CD14-positive monocyte (primary cell): ENCODE measurements at regions not wholly inside any gene's neighbourhood (a gene's known extent, or its start where the extent isn't known, plus 50 kb on each side); places are given as distances from the start of the nearest gene placed in this dataset.

Experiments
- DNase-seq, 3 donors: peaks; one replicate each; pipeline ENCODE4 v3.0.0-alpha.2; 2011 to 2022
- H2AFZ ChIP-seq: 2 replicates; pipeline ENCODE4 v1.6.0; 2012; ENCODE audit warnings: mild to moderate bottlenecking, low read depth, low read length, inconsistent platforms; ENCODE audit not compliant: insufficient read depth, poor library complexity, severe bottlenecking
- H3K27ac ChIP-seq, 2 donors: 1 replicate in 1 of 2; 2 replicates in 1 of 2; pipeline ENCODE4 v1.5.1; 2012 to 2013; ENCODE audit warnings: low read length in 2 of 2, control low read depth in 1 of 2, inconsistent platforms in 1 of 2, low read depth in 1 of 2, mild to moderate bottlenecking in 1 of 2
- H3K27me3 ChIP-seq, 2 donors: one replicate each; pipeline versions ENCODE4 v1.6.0 to v1.6.1; 2011 to 2013; ENCODE audit warnings: low read length in 2 of 2; ENCODE audit not compliant: control insufficient read depth in 2 of 2, insufficient read depth in 2 of 2
- H3K36me3 ChIP-seq, 2 donors: replicated peaks in 1 of 2; 1 replicate in 1 of 2; 2 replicates in 1 of 2; pipeline versions ENCODE4 v1.5.1 to v1.6.1; 2012 to 2013; ENCODE audit warnings: low read length in 2 of 2, control low read depth in 1 of 2, inconsistent platforms in 1 of 2, mild to moderate bottlenecking in 1 of 2; ENCODE audit not compliant: insufficient read depth in 2 of 2, control insufficient read depth in 1 of 2
- H3K4me1 ChIP-seq, 2 donors: 1 replicate in 1 of 2; 2 replicates in 1 of 2; pipeline versions ENCODE4 v1.5.1 to v1.6.1; 2012 to 2013; ENCODE audit warnings: low read length in 2 of 2, control low read depth in 1 of 2, inconsistent platforms in 1 of 2, mild to moderate bottlenecking in 1 of 2, moderate library complexity in 1 of 2; ENCODE audit not compliant: insufficient read depth in 2 of 2, control insufficient read depth in 1 of 2
- H3K4me2 ChIP-seq: replicated peaks from 2 replicates; pipeline ENCODE3; 2012; ENCODE audit warnings: low read length, moderate library complexity, mild to moderate bottlenecking; ENCODE audit not compliant: poor library complexity, severe bottlenecking; ENCODE audit errors: extremely low read depth
- H3K4me3 ChIP-seq, 3 experiments: fragments of 200-600 bp in 1 of 3; sonication (generic) in 1 of 3; replicated peaks in 1 of 3; 1 replicate in 2 of 3; 2 replicates in 1 of 3; pipeline ENCODE4 v1.5.1; 2011 to 2013; ENCODE audit warnings: low read length in 3 of 3, mild to moderate bottlenecking in 3 of 3, control low read depth in 2 of 3, low read depth in 2 of 3, inconsistent platforms in 1 of 3, moderate library complexity in 1 of 3
- H3K79me2 ChIP-seq: 2 replicates; pipeline ENCODE4 v1.6.0; 2012; ENCODE audit warnings: mild to moderate bottlenecking, control low read depth, inconsistent platforms, low read length, moderate library complexity; ENCODE audit not compliant: insufficient read depth
- H3K9ac ChIP-seq: 2 replicates; pipeline ENCODE4 v1.6.0; 2017; ENCODE audit warnings: low read length, mild to moderate bottlenecking; ENCODE audit not compliant: insufficient read depth, poor library complexity, severe bottlenecking
- H3K9me3 ChIP-seq, 2 donors: replicated peaks in 1 of 2; 1 replicate in 1 of 2; 2 replicates in 1 of 2; pipeline versions ENCODE4 v1.5.1 to v1.6.1; 2012 to 2013; ENCODE audit warnings: low read length in 2 of 2, control low read depth in 1 of 2; ENCODE audit not compliant: control insufficient read depth in 1 of 2, insufficient read depth in 1 of 2
- H4K20me1 ChIP-seq: 2 replicates; pipeline ENCODE4 v1.6.0; 2012; ENCODE audit warnings: mild to moderate bottlenecking, low read length, control low read depth, moderate library complexity; ENCODE audit not compliant: insufficient read depth
- H3K27ac Mint-ChIP-seq, 7 donors: one replicate each; pipeline ENCODE4 v1.8.0; 2020; ENCODE audit warnings: mild to moderate bottlenecking in 7 of 7, mixed read lengths in 7 of 7, moderate library complexity in 6 of 7, inconsistent platforms in 2 of 7
- H3K27me3 Mint-ChIP-seq, 3 donors: one replicate each; pipeline ENCODE4 v1.8.0; 2021 to 2022; ENCODE audit warnings: low read depth in 3 of 3, mild to moderate bottlenecking in 3 of 3, mixed read lengths in 3 of 3, moderate library complexity in 3 of 3, inconsistent platforms in 1 of 3
- H3K36me3 Mint-ChIP-seq, 2 donors: one replicate each; pipeline ENCODE4 v1.8.0; 2020; ENCODE audit warnings: mixed read lengths in 2 of 2, inconsistent platforms in 1 of 2, mild to moderate bottlenecking in 1 of 2
- H3K4me1 Mint-ChIP-seq: one replicate; pipeline ENCODE4 v1.8.0; 2020; ENCODE audit warnings: mild to moderate bottlenecking, mixed read lengths
- H3K4me3 Mint-ChIP-seq, 2 donors: one replicate each; pipeline ENCODE4 v1.8.0; 2020; ENCODE audit warnings: mild to moderate bottlenecking in 2 of 2, mixed read lengths in 2 of 2, moderate library complexity in 1 of 2
- H3K9me3 Mint-ChIP-seq, 7 donors: one replicate each; pipeline ENCODE4 v1.8.0; 2020 to 2022; ENCODE audit warnings: mixed read lengths in 7 of 7, mild to moderate bottlenecking in 6 of 7, moderate library complexity in 6 of 7, inconsistent platforms in 2 of 7
- CTCF ChIP-seq: fragments of 200-600 bp; IDR thresholded peaks from one replicate; pipeline ENCODE4 v1.8.0; 2022; ENCODE audit warnings: antibody characterized with exemption, mild to moderate bottlenecking
- WGBS: methylation state at CpG from one replicate; pipeline ENCODE4 v1.1.5; 2013; ENCODE audit warnings: missing lambda C conversion rate; ENCODE audit not compliant: insufficient coverage; 5-methylcytosine and 5-hydroxymethylcytosine counted together
- intact Hi-C, 2 donors: fragments of 100-400 bp; cut with micrococcal nuclease; formaldehyde crosslinking; loops; one replicate each; pipeline versions ENCODE4 v1.15.0 to v1.15.1; 2023

GRCh38 chrX:42538405-42538804, 239.6 kb downstream of the PPP1R2C start:
- Histone ChIP-seq H3K9ac (no peak overlapping the region), H2AFZ (no peak overlapping the region), H3K27ac (no peak overlapping the region), H3K4me1 (no peaks in the 10 kb centered on the region), H3K9me3 (peaks cover 0 to 4% of the 10 kb centered on the region in 2 donors), H4K20me1 (no peaks in the 10 kb centered on the region), H3K4me3 (no peak overlapping the region), H3K27me3 (no peaks in the 10 kb centered on the region), H3K79me2 (no peaks in the 10 kb centered on the region), H3K4me2 (no peak overlapping the region), H3K36me3 (no peaks in the 10 kb centered on the region)
- intact Hi-C loops, result no loop called here
- TF ChIP-seq CTCF, result no peak
- Mint-ChIP-seq H3K4me3 (no peak overlapping the region), H3K27ac (no peak overlapping the region), H3K9me3 (peaks cover 0 to 4% (median 0%) of the 10 kb centered on the region in 7 donors), H3K36me3 (no peaks in the 10 kb centered on the region), H3K4me1 (no peaks in the 10 kb centered on the region), H3K27me3 (peaks cover 0 to 4% (median 0%) of the 10 kb centered on the region in 3 donors)
- no CpG with 5 or more reads among the region's 2 CpGs for WGBS
- no peak for DNase-seq

- Histone ChIP-seq H3K9ac (no peak overlapping the region), H3K79me2 (no peaks in the 10 kb centered on the region), H2AFZ (no peak overlapping the region), H3K4me1 (no peaks in the 10 kb centered on the region), H3K27me3 (no peaks in the 10 kb centered on the region), H3K36me3 (no peaks in the 10 kb centered on the region), H3K27ac (no peak overlapping the region), H3K9me3 (no peaks in the 10 kb centered on the region), H3K4me3 (no peak overlapping the region), H3K4me2 (no peak overlapping the region), H4K20me1 (no peaks in the 10 kb centered on the region)
- no peak for TF ChIP-seq CTCF
- H3K27ac Mint-ChIP-seq, result no peak overlapping the region
- peaks cover 0 to 4% (median 1%) of the 10 kb centered on the region in 7 donors for H3K9me3 Mint-ChIP-seq
- no peak overlapping the region for H3K4me3 Mint-ChIP-seq
- no CpG with 5 or more reads among the region's 3 CpGs for WGBS
- intact Hi-C loops, result no loop called here
- no peaks in the 10 kb centered on the region for H3K4me1 Mint-ChIP-seq
- peaks cover 0 to 4% (median 0%) of the 10 kb centered on the region in 3 donors for H3K27me3 Mint-ChIP-seq
- H3K36me3 Mint-ChIP-seq, result no peaks in the 10 kb centered on the region
- DNase-seq, result no peak
These were observed 241.7 kb downstream of the PPP1R2C start for GRCh38 chrX:42536286-42536685.
